Stomach (tissue), 8 donors: ENCODE measurements at regions not wholly inside any gene's neighbourhood (a gene's known extent, or its start where the extent isn't known, plus 50 kb on each side); places are given as distances from the start of the nearest gene placed in this dataset.

Experiments
- DNase-seq, 2 donors: peaks; one replicate each; pipeline versions ENCODE4 v3.0.0 to v3.0.0-alpha.2; 2013 to 2019
- H3K27ac ChIP-seq, 5 donors: fragments of 200-600 bp in 4 of 5; sonication (generic) in 4 of 5; one replicate each; pipeline ENCODE4 v1.5.1; 2013 to 2019; ENCODE audit warnings: mild to moderate bottlenecking in 1 of 5, moderate library complexity in 1 of 5
- H3K27me3 ChIP-seq, 3 donors: fragments of 200-600 bp; sonication (generic); one replicate each; pipeline ENCODE4 v1.5.1; 2017 to 2019; ENCODE audit warnings: mixed run types in 1 of 3
- H3K36me3 ChIP-seq, 4 donors: fragments of 200-600 bp; sonication (generic); 1 replicate in 3 of 4; 2 replicates in 1 of 4; pipeline ENCODE4 v1.5.1; 2016 to 2019
- H3K4me1 ChIP-seq, 4 donors: fragments of 200-600 bp; sonication (generic); one replicate each; pipeline ENCODE4 v1.5.1; 2016 to 2019
- H3K4me3 ChIP-seq, 4 donors: fragments of 200-600 bp; sonication (generic) in 3 of 4; one replicate each; pipeline ENCODE4 v1.5.1; 2016 to 2019; ENCODE audit warnings: mild to moderate bottlenecking in 1 of 4
- H3K9me3 ChIP-seq, 4 donors: fragments of 200-600 bp; sonication (generic); one replicate each; pipeline ENCODE4 v1.5.1; 2016 to 2019
- CTCF ChIP-seq, 7 experiments: fragments of 450-650 bp in 4 of 7; fragments of 200-600 bp in 3 of 7; sonication (generic) in 3 of 7; IDR thresholded peaks; one replicate each; pipeline ENCODE4 v1.5.1; 2016 to 2019; ENCODE audit warnings: antibody characterized with exemption in 7 of 7, control low read depth in 2 of 7, mild to moderate bottlenecking in 1 of 7
- EP300 ChIP-seq: sonication (generic); formaldehyde crosslinking; IDR thresholded peaks from one replicate; pipeline ENCODE4 v1.6.1; 2017; ENCODE audit warnings: antibody characterized with exemption
- POLR2A ChIP-seq, 4 donors: fragments of 450-650 bp; IDR thresholded peaks; one replicate each; pipeline ENCODE4 v1.6.1; 2016; ENCODE audit warnings: antibody characterized with exemption in 4 of 4, control low read depth in 2 of 4, mild to moderate bottlenecking in 1 of 4, moderate library complexity in 1 of 4
- POLR2AphosphoS5 ChIP-seq, 3 donors: sonication (generic); formaldehyde crosslinking; IDR thresholded peaks; one replicate each; pipeline ENCODE4 v1.6.1; 2016; ENCODE audit warnings: antibody characterized with exemption in 3 of 3
- WGBS, 5 donors: extraction: QIAGEN DNeasy Blood & Tissue Kit in 3 of 5; methylation state at CpG; one replicate each; pipeline versions ENCODE4 v1.1.5 to v1.1.7; 2013 to 2018; 5-methylcytosine and 5-hydroxymethylcytosine counted together
- intact Hi-C: fragments of 100-400 bp; cut with DNase I; formaldehyde crosslinking; loops from one replicate; pipeline ENCODE4 v1.15.1; 2023; ENCODE audit warnings: low total_unique reads
- donor health status: healthy with polysubstance abuse.
- donor health status: Bipolar disorder and iron deficiency.
- donor health status: healthy.

DNA sequence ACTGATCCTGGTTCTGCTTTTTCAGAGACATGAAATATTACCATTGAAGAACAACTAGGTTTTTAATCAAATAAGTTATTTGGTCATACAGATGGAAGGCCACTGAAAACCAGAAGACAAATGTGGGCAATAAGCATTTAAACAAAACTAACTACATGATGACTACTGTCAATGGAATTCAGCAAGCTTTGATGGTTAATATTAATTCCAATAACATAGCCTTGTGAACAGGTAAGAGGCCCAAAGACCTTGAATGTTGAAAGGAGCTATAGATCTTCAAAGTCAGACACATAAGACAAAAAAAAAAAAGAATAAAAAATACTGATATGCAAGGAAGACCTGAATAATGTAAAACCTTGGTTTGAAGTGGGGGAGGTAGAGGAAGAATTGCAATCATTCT, 1955.6 kb upstream of the CELF4 start:
- Histone ChIP-seq H3K27me3 (no peaks in the 10 kb centered on the region), H3K36me3 (no peaks in the 10 kb centered on the region), H3K9me3 (no peaks in the 10 kb centered on the region), H3K4me3 (no peak overlapping the region), H3K27ac (no peak overlapping the region), H3K4me1 (no peaks in the 10 kb centered on the region)
- no peak for DNase-seq
- intact Hi-C loops = no loop called here
- TF ChIP-seq EP300 = no peak
- no peak for TF ChIP-seq CTCF (IDR thresholded peaks at IDR 0.05)
- TF ChIP-seq POLR2AphosphoS5 (IDR thresholded peaks at IDR 0.05) = no peak
- no peak for TF ChIP-seq POLR2A (IDR thresholded peaks at IDR 0.05)

- H3K4me3 ChIP-seq = no peak overlapping the region
- no peaks in the 10 kb centered on the region for H3K27me3 ChIP-seq
- no peaks in the 10 kb centered on the region for H3K4me1 ChIP-seq
- no peak overlapping the region for H3K27ac ChIP-seq
- H3K9me3 ChIP-seq = no peaks in the 10 kb centered on the region
- 69 to 80% (median 79%) methylated on average over 2 of the region's 2 CpGs for WGBS, 5 donors
- TF ChIP-seq POLR2AphosphoS5 (IDR thresholded peaks at IDR 0.05) (no peak), CTCF (IDR thresholded peaks at IDR 0.05) (no peak), EP300 (no peak), POLR2A (IDR thresholded peaks at IDR 0.05) (no peak)
- DNase-seq = no peak
- no peaks in the 10 kb centered on the region for H3K36me3 ChIP-seq
- intact Hi-C loops = no loop called here
These were observed 1954.1 kb upstream of the CELF4 start for GRCh38 chr18:39519741-39520140.

DNA sequence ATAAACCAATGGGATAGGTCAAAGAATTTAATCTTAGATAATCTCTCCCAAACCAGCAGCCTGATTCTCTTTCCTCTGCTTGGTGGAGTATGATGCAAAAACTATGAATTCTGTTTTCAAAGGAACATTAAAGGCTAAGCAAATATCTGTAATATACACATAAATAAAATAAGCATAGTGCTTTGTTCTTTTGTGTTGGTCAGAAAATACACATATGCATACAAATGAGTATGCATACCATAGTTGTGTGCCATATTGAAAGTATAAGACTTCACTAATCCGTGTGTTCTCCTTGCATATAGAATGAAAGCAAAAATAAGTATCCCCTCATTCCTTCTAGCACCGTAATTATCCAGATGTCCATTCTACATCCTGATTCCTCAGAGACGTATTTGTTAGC, 1949.7 kb upstream of the CELF4 start:
- DNase-seq = no peak
- WGBS, 5 donors = 93 to 97% (median 96%) methylated on average over 3 of the region's 3 CpGs
- H3K27me3 ChIP-seq = no peaks in the 10 kb centered on the region
- no peaks in the 10 kb centered on the region for H3K9me3 ChIP-seq
- no peak for TF ChIP-seq POLR2A (IDR thresholded peaks at IDR 0.05)
- no peak for TF ChIP-seq POLR2AphosphoS5 (IDR thresholded peaks at IDR 0.05)
- no peak for TF ChIP-seq CTCF (IDR thresholded peaks at IDR 0.05)
- no peak for TF ChIP-seq EP300
- no peaks in the 10 kb centered on the region for H3K36me3 ChIP-seq
- H3K4me3 ChIP-seq = no peak overlapping the region
- no peaks in the 10 kb centered on the region for H3K4me1 ChIP-seq
- no peak overlapping the region for H3K27ac ChIP-seq
- intact Hi-C loops = no loop called here

- TF ChIP-seq POLR2AphosphoS5 (IDR thresholded peaks at IDR 0.05) (no peak), EP300 (no peak), POLR2A (IDR thresholded peaks at IDR 0.05) (no peak), CTCF (IDR thresholded peaks at IDR 0.05) (no peak)
- DNase-seq = peak in 1 of 2 donors; percentile 16
These were observed 1947.6 kb upstream of the CELF4 start for GRCh38 chr18:39513186-39513585.

More at GRCh38 chr18:39513186-39513585, 1947.6 kb upstream of the CELF4 start:
- Histone ChIP-seq H3K27ac (no peak overlapping the region), H3K4me1 (no peaks in the 10 kb centered on the region), H3K36me3 (no peaks in the 10 kb centered on the region), H3K4me3 (no peak overlapping the region), H3K9me3 (no peaks in the 10 kb centered on the region), H3K27me3 (no peaks in the 10 kb centered on the region)
- WGBS, 5 donors = 23 to 46% (median 30%) methylated on average over 3 of the region's 3 CpGs
- intact Hi-C loops = no loop called here
